ENCODE measurements at regions not wholly inside any gene's neighbourhood (a gene's known extent, or its start where the extent isn't known, plus 50 kb on each side); places are given as distances from the start of the nearest gene placed in this dataset.

- TF ChIP-seq CTCF (IDR thresholded peaks at IDR 0.05; ENCODE audit: insufficient read depth, low read depth, low read length) (no peak), EZH2 (IDR thresholded peaks at IDR 0.05; ENCODE audit: insufficient read depth, low read length) (no peak)
Observed at GRCh38 chr21:28489162-28489561, 503.5 kb downstream of the LTN1 start.
